Activated T-cell treated with anti-CD3 and anti-CD28 coated beads, Interleukin-2, amount 50 U/mL, for 72 hours (primary cell): ENCODE measurements at regions not wholly inside any gene's neighbourhood (a gene's known extent, or its start where the extent isn't known, plus 50 kb on each side); places are given as distances from the start of the nearest gene placed in this dataset.

Source experiments
- ATAC-seq, 2 donors: fragments of 150-1000 bp; cut with Tn5 transposase; replicated peaks in 1 of 2; 2 replicates each; pipeline ENCODE4 v1.10.0; 2021; ENCODE audit warnings: moderate library complexity in 2 of 2, mild to moderate bottlenecking in 1 of 2
- DNase-seq, 2 donors: peaks; one replicate each; pipeline ENCODE4 v3.0.0; 2021 to 2022; ENCODE audit warnings: mixed read lengths in 1 of 2
- H3K27ac Mint-ChIP-seq: one replicate; pipeline ENCODE4 v1.8.0; 2022; ENCODE audit warnings: mild to moderate bottlenecking, moderate library complexity, mixed read lengths
- H3K27me3 Mint-ChIP-seq: one replicate; pipeline ENCODE4 v1.8.0; 2022; ENCODE audit warnings: low read depth, mixed read lengths
- H3K36me3 Mint-ChIP-seq, 2 donors: one replicate each; pipeline ENCODE4 v1.8.0; 2022; ENCODE audit warnings: mixed read lengths in 2 of 2, mild to moderate bottlenecking in 1 of 2; ENCODE audit not compliant: insufficient read depth in 2 of 2
- H3K4me1 Mint-ChIP-seq: one replicate; pipeline ENCODE4 v1.8.0; 2022; ENCODE audit warnings: low read depth, mixed read lengths
- H3K4me3 Mint-ChIP-seq, 2 donors: one replicate each; pipeline ENCODE4 v1.8.0; 2022; ENCODE audit warnings: mild to moderate bottlenecking in 2 of 2, mixed read lengths in 2 of 2, moderate library complexity in 2 of 2
- H3K9me3 Mint-ChIP-seq, 2 donors: one replicate each; pipeline ENCODE4 v1.8.0; 2022; ENCODE audit warnings: mixed read lengths in 2 of 2

DNA sequence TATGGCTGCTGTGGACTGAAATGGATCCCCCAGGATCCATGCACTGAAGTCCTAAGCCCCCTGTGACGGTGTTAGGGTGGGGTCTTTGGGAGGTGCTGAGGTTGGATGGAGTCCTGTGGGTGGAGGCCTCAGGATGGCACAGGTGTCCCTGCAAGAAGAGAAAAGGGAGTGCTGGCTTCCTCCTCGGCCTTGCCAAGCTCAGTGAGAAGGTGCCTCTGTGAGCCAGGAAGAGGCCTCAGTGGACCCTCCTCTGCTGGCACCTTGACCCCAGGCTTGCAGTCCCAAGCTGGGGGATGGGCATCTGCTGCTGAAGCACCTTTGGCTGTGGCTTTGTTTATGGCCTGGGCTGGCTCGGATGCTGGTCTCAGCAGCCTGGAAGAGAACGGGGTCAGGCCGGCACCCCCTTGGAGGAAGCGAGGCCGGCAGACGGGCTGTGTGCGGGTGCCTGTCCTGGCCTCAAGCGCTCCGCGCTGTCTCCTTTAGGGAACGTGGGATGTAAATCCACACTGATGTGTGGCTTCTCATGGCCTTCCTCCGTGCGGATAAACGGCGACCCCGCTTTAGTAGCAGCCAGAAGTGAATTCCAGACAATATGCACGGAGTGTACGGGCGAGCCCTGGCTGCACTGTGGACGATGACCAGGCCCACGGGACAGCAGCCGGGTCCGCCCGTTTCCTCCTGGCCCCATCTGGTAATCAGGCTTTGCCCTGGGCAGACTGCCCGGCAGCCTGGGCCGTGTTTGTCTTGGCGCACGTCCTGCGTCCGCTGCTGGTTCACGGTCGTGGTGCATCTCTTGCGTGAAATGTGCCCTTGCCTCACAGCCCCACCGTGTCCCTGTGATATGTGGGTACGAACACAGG, 182.6 kb downstream of the ERMARD start:
- peaks cover 3 to 5% of the 10 kb centered on the region in 2 donors for H3K9me3 Mint-ChIP-seq

DNA sequence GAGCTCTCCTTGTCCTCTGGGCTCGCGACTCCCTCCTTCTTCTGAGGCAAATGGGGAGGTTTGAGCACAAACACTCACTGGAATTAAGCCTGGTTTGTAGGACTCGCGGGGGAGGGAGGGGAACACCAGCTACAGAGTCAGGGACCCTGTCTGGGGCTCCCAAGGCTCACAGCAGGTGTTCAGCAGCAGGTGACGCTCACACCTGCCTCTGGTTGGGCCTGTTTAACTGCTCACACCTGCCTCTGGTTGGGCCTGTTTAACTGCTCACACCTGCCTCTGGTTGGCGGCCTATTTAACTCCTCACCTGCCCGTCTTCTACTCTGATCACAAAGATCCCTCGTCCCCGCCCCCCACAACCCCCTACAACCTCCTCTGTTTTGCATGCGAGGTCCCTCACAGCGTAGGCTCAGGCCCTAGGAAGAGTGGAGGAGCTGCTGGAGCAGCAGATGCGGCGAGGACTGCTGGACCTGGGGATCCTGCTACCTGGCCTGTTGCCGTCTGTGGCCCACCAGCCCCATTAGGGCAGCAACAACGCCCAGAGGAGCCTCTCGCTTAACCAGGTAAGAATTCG, 181.9 kb downstream of the ERMARD start:
- Mint-ChIP-seq H3K4me3 (no peak overlapping the region), H3K9me3 (peaks cover 8 to 9% of the 10 kb centered on the region in 2 donors), H3K4me1 (no peaks in the 10 kb centered on the region), H3K36me3 (peaks cover 0 to 2% of the 10 kb centered on the region in 2 donors), H3K27ac (no peak overlapping the region), H3K27me3 (peaks cover 20% of the 10 kb centered on the region)
- DNase-seq (no peak), ATAC-seq (no peak)

More for the DNA sequence above, 182.6 kb downstream of the ERMARD start:
- Mint-ChIP-seq H3K27me3 (peaks cover 14% of the 10 kb centered on the region), H3K4me1 (no peaks in the 10 kb centered on the region), H3K36me3 (no peaks in the 10 kb centered on the region), H3K27ac (no peak overlapping the region), H3K4me3 (no peak overlapping the region)
- ATAC-seq (no peak), DNase-seq (no peak)

- DNase-seq (no peak), ATAC-seq (no peak)
- H3K27ac Mint-ChIP-seq = no peak overlapping the region
- H3K4me3 Mint-ChIP-seq = no peak overlapping the region
- peaks cover 0 to 2% of the 10 kb centered on the region in 2 donors for H3K36me3 Mint-ChIP-seq
- peaks cover 13% of the 10 kb centered on the region for H3K27me3 Mint-ChIP-seq
- H3K9me3 Mint-ChIP-seq = peaks cover 8 to 9% of the 10 kb centered on the region in 2 donors
- H3K4me1 Mint-ChIP-seq = no peaks in the 10 kb centered on the region
These were observed 181.1 kb downstream of the ERMARD start for GRCh38 chr6:169932491-169932890.

DNA sequence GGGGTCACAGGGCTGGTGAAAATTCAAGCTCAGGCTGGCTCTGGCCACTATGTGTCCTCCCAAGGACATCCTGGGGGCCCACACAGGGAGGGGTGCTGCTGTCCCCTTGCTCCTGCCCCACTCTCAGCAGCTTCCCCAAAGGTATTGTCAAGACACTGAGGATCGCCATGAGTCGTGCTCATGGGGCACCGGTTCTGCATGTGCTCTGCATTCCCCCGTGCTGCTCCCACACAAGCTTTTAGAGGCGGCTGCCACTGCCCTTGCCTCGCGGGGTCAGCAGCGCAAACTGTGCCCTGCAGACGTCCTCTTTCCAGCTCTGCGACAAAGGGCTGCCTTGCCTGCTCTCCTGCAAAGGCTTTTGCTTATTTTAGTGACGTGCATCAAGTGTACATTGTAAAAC, 179.8 kb downstream of the ERMARD start:
- Mint-ChIP-seq H3K4me3 (no peak overlapping the region), H3K9me3 (peaks cover 8 to 9% of the 10 kb centered on the region in 2 donors), H3K27me3 (peaks cover 17% of the 10 kb centered on the region), H3K4me1 (no peaks in the 10 kb centered on the region), H3K27ac (no peak overlapping the region), H3K36me3 (peaks cover 0 to 2% of the 10 kb centered on the region in 2 donors)
- no peak for DNase-seq
- no peak for ATAC-seq

- Mint-ChIP-seq H3K27ac (no peak overlapping the region), H3K36me3 (peaks cover 1 to 2% of the 10 kb centered on the region in 2 donors), H3K4me1 (no peaks in the 10 kb centered on the region), H3K4me3 (no peak overlapping the region), H3K9me3 (peaks cover 9 to 11% of the 10 kb centered on the region in 2 donors), H3K27me3 (peaks cover 22% of the 10 kb centered on the region)
- ATAC-seq (no peak), DNase-seq (no peak)
These were observed 179.4 kb downstream of the ERMARD start for GRCh38 chr6:169930799-169931198.

GRCh38 chr6:169927711-169928110, 176.3 kb downstream of the ERMARD start:
- peaks cover 25% of the 10 kb centered on the region for H3K27me3 Mint-ChIP-seq
- H3K4me3 Mint-ChIP-seq = no peak overlapping the region
- no peak for ATAC-seq
- DNase-seq = no peak
- H3K4me1 Mint-ChIP-seq = no peaks in the 10 kb centered on the region
- H3K27ac Mint-ChIP-seq = no peak overlapping the region
- H3K36me3 Mint-ChIP-seq = peaks cover 2 to 3% of the 10 kb centered on the region in 2 donors
- peaks cover 11 to 12% of the 10 kb centered on the region in 2 donors for H3K9me3 Mint-ChIP-seq

GRCh38 chr6:169926617-169927417, 175.4 kb downstream of the ERMARD start:
- H3K4me1 Mint-ChIP-seq = peaks cover 3% of the 10 kb centered on the region

DNA sequence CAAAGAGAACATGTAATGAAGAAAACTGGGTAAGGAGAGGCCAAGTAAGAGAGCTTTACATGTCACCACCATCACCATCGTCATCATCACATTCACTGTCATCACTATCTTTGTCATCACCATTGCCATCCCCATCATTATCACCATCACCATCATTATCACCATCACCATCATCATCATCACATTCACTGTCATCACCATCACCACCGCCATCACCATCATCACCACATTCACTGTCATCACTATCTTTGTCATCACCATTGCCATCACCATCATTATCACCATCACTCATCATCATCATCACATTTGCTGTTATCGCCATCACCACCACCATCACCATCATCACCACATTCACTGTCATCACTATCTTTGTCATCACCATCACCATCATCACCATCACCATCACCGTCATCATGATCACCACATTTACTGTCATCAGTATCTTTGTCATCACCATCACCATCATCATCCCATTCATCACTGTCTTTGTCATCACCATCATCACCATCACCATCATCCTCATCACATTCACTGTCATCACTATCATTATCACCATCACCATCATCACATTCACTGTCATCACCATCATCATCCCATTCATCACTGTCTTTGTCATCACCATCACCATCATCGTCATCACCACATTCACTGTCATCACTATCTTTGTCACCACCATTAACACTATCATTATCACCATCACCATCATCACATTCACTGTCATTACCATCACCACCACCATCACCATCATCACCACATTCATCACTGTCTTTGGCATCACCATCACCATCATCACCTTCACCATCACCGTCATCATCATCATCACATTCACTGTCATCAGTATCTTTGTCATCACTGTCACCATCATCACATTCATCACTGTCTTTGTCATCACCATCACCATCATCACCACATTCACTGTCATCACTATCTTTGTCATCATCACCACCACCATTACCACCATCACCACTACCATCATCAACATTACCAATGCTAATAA, 172.3 kb downstream of the ERMARD start:
- DNase-seq (no peak), ATAC-seq (peak; percentile 26 to 65)
- Mint-ChIP-seq H3K4me3 (no peak overlapping the region), H3K27me3 (peaks cover 15% of the 10 kb centered on the region), H3K27ac (no peak overlapping the region), H3K36me3 (peaks cover under 1 to 3% of the 10 kb centered on the region in 2 donors), H3K9me3 (peaks cover 4 to 5% of the 10 kb centered on the region in 2 donors), H3K4me1 (peaks cover 5% of the 10 kb centered on the region)

More at GRCh38 chr6:169926617-169927417, 175.4 kb downstream of the ERMARD start:
- Mint-ChIP-seq H3K27me3 (peaks cover 25% of the 10 kb centered on the region), H3K27ac (no peak overlapping the region), H3K36me3 (peaks cover 2 to 3% of the 10 kb centered on the region in 2 donors), H3K9me3 (peaks cover 11 to 12% of the 10 kb centered on the region in 2 donors), H3K4me3 (no peak overlapping the region)
- DNase-seq (no peak), ATAC-seq (no peak)

GRCh38 chr6:169921853-169922824, 170.7 kb downstream of the ERMARD start:
- Mint-ChIP-seq H3K27me3 (peaks cover 12% of the 10 kb centered on the region), H3K4me1 (peaks cover 5% of the 10 kb centered on the region)

GRCh38 chr6:169921217-169921616, 169.8 kb downstream of the ERMARD start:
- Mint-ChIP-seq H3K4me3 (no peak overlapping the region), H3K27me3 (peaks cover 7% of the 10 kb centered on the region)
- no peak for ATAC-seq

More at GRCh38 chr6:169921853-169922824, 170.7 kb downstream of the ERMARD start:
- Mint-ChIP-seq H3K9me3 (peaks cover 5 to 8% of the 10 kb centered on the region in 2 donors), H3K36me3 (peaks cover 0 to 3% of the 10 kb centered on the region in 2 donors), H3K27ac (no peak overlapping the region), H3K4me3 (peak overlapping the region in 1 of 2 donors; percentile 25)
- DNase-seq (peak; percentile 58 to 63), ATAC-seq (peak; percentile 83 to 91)

GRCh38 chr6:169920359-169921020, 169.1 kb downstream of the ERMARD start:
- Mint-ChIP-seq H3K27ac (no peak overlapping the region), H3K4me1 (peaks cover 5% of the 10 kb centered on the region), H3K36me3 (no peaks in the 10 kb centered on the region), H3K9me3 (peaks cover 2 to 5% of the 10 kb centered on the region in 2 donors), H3K27me3 (peaks cover under 1% of the 10 kb centered on the region), H3K4me3 (no peak overlapping the region)
- ATAC-seq = no peak
- DNase-seq = no peak

More at GRCh38 chr6:169921217-169921616, 169.8 kb downstream of the ERMARD start:
- no peak for DNase-seq
- peaks cover 0 to 3% of the 10 kb centered on the region in 2 donors for H3K36me3 Mint-ChIP-seq
- H3K4me1 Mint-ChIP-seq = peaks cover 5% of the 10 kb centered on the region
- no peak overlapping the region for H3K27ac Mint-ChIP-seq
- H3K9me3 Mint-ChIP-seq = peaks cover 5 to 8% of the 10 kb centered on the region in 2 donors
